Activated T-cell treated with anti-CD3 and anti-CD28 coated beads, Interleukin-2, amount 50 U/mL, for 24 hours (primary cell): ENCODE measurements at regions not wholly inside any gene's neighbourhood (a gene's known extent, or its start where the extent isn't known, plus 50 kb on each side); places are given as distances from the start of the nearest gene placed in this dataset.
"Not testable (repeated sequence)": the region's sequence is repeated elsewhere in the genome, so short reads cannot be mapped to it uniquely, and the experiment has no call there.

Experiments used
- DNase-seq: peaks from one replicate; pipeline ENCODE4 v3.0.0-alpha.2; 2020
- H3K27ac Mint-ChIP-seq: 2 replicates; pipeline ENCODE4 v1.8.0; 2020; ENCODE audit warnings: mild to moderate bottlenecking, mixed read lengths
- H3K27me3 Mint-ChIP-seq: 2 replicates; pipeline ENCODE4 v1.8.0; 2020; ENCODE audit warnings: mixed read lengths
- H3K36me3 Mint-ChIP-seq: 2 replicates; pipeline ENCODE4 v1.8.0; 2020; ENCODE audit warnings: low read depth, mixed read lengths
- H3K4me1 Mint-ChIP-seq: 2 replicates; pipeline ENCODE4 v1.8.0; 2020; ENCODE audit warnings: low read depth, mixed read lengths
- H3K4me3 Mint-ChIP-seq: 2 replicates; pipeline ENCODE4 v1.8.0; 2020; ENCODE audit warnings: mild to moderate bottlenecking, moderate library complexity, mixed read lengths
- H3K9me3 Mint-ChIP-seq: 2 replicates; pipeline ENCODE4 v1.8.0; 2020; ENCODE audit warnings: mixed read lengths

DNA sequence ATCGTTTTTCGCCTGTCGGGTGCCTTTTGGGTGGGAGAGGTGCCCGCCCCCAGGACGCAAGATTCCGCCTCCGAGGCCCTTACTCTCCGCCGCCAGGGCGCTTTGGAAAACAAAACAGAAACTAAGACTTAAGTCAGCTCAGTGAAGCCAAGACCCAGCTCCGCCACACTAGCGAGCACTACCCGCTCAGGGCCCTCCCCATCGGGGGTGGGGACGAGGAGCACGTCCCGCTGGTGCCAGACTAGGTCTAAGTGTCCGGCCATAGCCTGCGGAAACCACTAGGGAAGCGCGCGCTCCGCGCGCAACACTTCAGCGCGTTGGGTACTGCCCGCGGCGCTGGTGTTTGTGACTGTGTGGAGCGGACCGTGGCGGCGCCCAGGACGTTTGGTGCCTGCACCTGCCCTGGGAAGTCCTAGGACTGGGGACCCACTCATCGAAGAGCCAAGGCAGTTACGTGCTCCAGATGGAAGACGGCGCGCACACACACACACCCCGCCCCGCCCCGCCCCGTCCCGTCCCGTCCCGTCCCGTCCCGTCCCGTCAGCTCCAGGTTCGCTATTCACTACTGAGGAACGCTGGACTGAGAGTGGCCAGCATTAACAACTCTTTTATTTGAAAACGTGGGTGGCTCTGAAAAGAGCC, 57.6 kb upstream of the BOLA1 start:
- H3K4me3 Mint-ChIP-seq, H3K27me3 Mint-ChIP-seq, H3K9me3 Mint-ChIP-seq, DNase-seq, H3K27ac Mint-ChIP-seq: not testable (repeated sequence)
- Mint-ChIP-seq H3K4me1 (peaks cover 23% of the 10 kb centered on the region), H3K36me3 (peaks cover 26% of the 10 kb centered on the region)

DNA sequence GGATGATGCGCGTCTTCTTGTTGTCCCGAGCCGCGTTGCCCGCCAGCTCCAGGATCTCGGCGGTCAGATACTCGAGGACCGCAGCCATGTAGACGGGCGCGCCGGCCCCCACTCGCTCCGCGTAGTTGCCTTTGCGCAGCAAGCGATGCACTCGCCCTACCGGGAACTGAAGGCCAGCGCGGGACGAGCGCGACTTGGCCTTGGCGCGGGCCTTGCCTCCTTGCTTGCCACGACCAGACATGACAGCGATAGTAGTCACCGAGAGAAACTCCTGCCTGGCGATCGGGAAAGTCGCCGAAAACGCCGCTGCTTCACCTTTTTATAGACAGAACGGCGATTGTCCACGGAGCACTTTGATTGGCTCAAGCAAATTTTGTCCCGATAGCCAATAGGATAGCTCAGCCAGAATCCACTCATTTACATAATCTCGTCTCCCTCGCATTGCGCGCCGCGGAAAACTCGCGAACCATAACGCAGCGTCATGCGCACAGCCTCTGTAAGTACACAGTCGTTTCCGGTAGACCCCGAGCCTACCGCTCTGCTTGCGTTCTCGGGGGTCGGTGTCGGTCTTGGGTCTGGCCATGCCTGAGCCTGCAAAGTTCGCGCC, 56.8 kb upstream of the BOLA1 start:
- not testable (repeated sequence) for H3K4me3 Mint-ChIP-seq, H3K27ac Mint-ChIP-seq, DNase-seq, H3K9me3 Mint-ChIP-seq, H3K27me3 Mint-ChIP-seq
- Mint-ChIP-seq H3K36me3 (peaks cover 35% of the 10 kb centered on the region), H3K4me1 (peaks cover 32% of the 10 kb centered on the region)

DNA sequence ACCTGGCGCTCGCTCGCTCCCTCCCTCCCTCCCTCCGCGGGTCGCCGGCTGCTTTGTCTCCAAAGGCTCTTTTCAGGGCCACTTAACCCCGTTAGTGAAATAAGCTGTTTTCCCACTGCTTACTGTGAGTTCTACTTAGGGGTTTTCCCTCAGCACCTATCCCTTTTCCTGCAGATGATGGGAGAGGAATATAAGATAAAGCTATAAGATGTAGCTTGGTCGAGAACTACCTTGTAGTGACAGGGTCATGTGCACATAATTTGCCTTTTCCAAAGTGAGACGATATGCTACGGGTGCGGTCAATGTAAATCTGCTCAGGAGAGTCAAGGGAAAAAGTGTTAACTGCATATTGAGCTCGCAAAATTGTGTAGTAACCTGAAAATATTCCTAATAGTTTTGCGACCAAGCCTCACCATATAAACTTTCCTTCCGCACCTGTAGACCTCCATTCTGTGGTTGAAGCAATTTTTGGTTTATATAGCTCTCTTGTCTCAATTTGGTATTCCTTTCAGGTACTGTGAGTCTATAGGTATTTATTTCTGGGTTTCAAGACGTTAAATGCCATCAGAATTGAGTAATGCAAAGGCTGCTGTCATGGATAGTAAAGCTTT, 55.8 kb upstream of the BOLA1 start:
- Mint-ChIP-seq H3K9me3 (no peaks in the 10 kb centered on the region), H3K36me3 (peaks cover 38% of the 10 kb centered on the region), H3K4me1 (peaks cover 41% of the 10 kb centered on the region), H3K4me3 (peak overlapping the region; percentile 84), H3K27me3 (no peaks in the 10 kb centered on the region), H3K27ac (peak overlapping the region; percentile 92)
- no peak for DNase-seq

GRCh38 chr1:149844101-149844500, 55.3 kb upstream of the BOLA1 start:
- DNase-seq = no peak
- Mint-ChIP-seq H3K4me3 (peak overlapping the region; percentile 84), H3K36me3 (peaks cover 40% of the 10 kb centered on the region), H3K9me3 (no peaks in the 10 kb centered on the region), H3K27me3 (no peaks in the 10 kb centered on the region), H3K4me1 (peaks cover 46% of the 10 kb centered on the region), H3K27ac (peak overlapping the region; percentile 92)

GRCh38 chr1:149844650-149845255, 54.6 kb upstream of the BOLA1 start:
- peak overlapping the region; percentile 92 for H3K27ac Mint-ChIP-seq
- H3K27me3 Mint-ChIP-seq = no peaks in the 10 kb centered on the region
- H3K36me3 Mint-ChIP-seq = peaks cover 45% of the 10 kb centered on the region
- no peaks in the 10 kb centered on the region for H3K9me3 Mint-ChIP-seq
- DNase-seq = no peak
- H3K4me1 Mint-ChIP-seq = peaks cover 53% of the 10 kb centered on the region
- peak overlapping the region; percentile 84 for H3K4me3 Mint-ChIP-seq

GRCh38 chr1:149845416-149845815, 54.0 kb upstream of the BOLA1 start:
- Mint-ChIP-seq H3K36me3 (peaks cover 50% of the 10 kb centered on the region), H3K9me3 (no peaks in the 10 kb centered on the region), H3K4me1 (peaks cover 56% of the 10 kb centered on the region), H3K4me3 (peak overlapping the region; percentile 84), H3K27me3 (no peaks in the 10 kb centered on the region), H3K27ac (peak overlapping the region; percentile 92)
- DNase-seq = no peak

- Mint-ChIP-seq H3K27me3 (no peaks in the 10 kb centered on the region), H3K27ac (peak overlapping the region; percentile 92), H3K9me3 (no peaks in the 10 kb centered on the region), H3K4me3 (peak overlapping the region; percentile 84), H3K36me3 (peaks cover 50% of the 10 kb centered on the region), H3K4me1 (peaks cover 56% of the 10 kb centered on the region)
- DNase-seq = no peak
Observed at GRCh38 chr1:149846042-149846441, 53.3 kb upstream of the BOLA1 start.

DNA sequence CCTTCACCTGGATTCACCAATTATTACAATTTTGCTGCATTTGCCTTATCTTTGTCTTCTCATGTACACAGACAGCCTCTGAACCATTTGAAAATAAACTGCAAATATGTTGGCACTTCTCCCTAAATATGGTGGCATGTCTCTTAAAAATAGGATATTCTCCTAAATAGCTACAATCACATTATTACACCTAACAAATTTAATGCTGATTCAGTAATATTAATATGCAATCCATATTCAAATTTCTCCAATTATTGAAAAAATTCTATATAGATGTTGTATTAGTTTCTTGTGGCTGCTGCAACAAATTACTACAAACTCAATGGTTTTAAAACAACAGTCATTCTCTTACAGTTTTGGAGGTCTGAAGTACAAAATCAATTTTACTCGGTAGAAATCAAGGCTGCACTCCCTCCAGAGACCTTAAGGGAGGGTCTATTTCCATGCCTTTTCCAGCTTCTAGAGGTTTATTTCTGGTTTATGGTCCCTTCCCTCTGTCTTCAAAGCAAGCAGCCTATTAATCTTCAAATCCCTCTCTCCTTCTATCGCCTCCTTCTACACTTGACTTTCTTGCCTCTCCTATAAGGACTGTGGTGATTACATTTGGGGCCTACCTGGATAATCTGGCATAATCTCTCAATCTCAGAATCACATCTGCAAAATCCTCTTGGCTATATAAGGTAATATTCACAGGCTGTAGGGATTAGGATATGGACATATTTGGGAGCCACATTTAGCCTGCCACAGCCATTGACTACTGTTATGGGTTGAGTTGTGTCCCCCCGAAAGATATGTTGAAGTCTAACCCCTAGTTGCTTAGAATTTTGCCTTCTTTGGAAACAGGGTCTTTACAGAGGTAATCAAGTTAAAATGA, 52.5 kb upstream of the BOLA1 start:
- peaks cover 56% of the 10 kb centered on the region for H3K4me1 Mint-ChIP-seq
- no peak for DNase-seq
- peaks cover 50% of the 10 kb centered on the region for H3K36me3 Mint-ChIP-seq
- no peaks in the 10 kb centered on the region for H3K27me3 Mint-ChIP-seq
- H3K27ac Mint-ChIP-seq = peak overlapping the region; percentile 83
- peak overlapping the region; percentile 23 for H3K4me3 Mint-ChIP-seq
- H3K9me3 Mint-ChIP-seq = no peaks in the 10 kb centered on the region

GRCh38 chr1:149848340-149849110, 50.8 kb upstream of the BOLA1 start:
- peaks cover 56% of the 10 kb centered on the region for H3K4me1 Mint-ChIP-seq
- no peak for DNase-seq
- peaks cover 47% of the 10 kb centered on the region for H3K36me3 Mint-ChIP-seq

GRCh38 chr1:149849111-149849946, 50.0 kb upstream of the BOLA1 start:
- no peaks in the 10 kb centered on the region for H3K27me3 Mint-ChIP-seq
- peak overlapping the region; percentile 86 for H3K4me3 Mint-ChIP-seq
- H3K4me1 Mint-ChIP-seq = peaks cover 55% of the 10 kb centered on the region
- H3K27ac Mint-ChIP-seq = peak overlapping the region; percentile 93
- DNase-seq = no peak
- H3K9me3 Mint-ChIP-seq = no peaks in the 10 kb centered on the region
- H3K36me3 Mint-ChIP-seq = peaks cover 43% of the 10 kb centered on the region

More at GRCh38 chr1:149848340-149849110, 50.8 kb upstream of the BOLA1 start:
- H3K4me3 Mint-ChIP-seq = peak overlapping the region; percentile 86
- H3K27me3 Mint-ChIP-seq = no peaks in the 10 kb centered on the region
- peak overlapping the region; percentile 93 for H3K27ac Mint-ChIP-seq
- H3K9me3 Mint-ChIP-seq = no peaks in the 10 kb centered on the region
